NOMO-1 treated with DMSO at 0.1 percent for 48 hours (cell line): ENCODE measurements at regions not wholly inside any gene's neighbourhood (a gene's known extent, or its start where the extent isn't known, plus 50 kb on each side); places are given as distances from the start of the nearest gene placed in this dataset.
A peak's percentile ranks its signal among the peaks of the same experiment; 100 is the strongest.
"Not testable (repeated sequence)": the region's sequence is repeated elsewhere in the genome, so short reads cannot be mapped to it uniquely, and the experiment has no call there.

Source experiments
- DNase-seq: peaks from one replicate; lab custom pipeline; 2025; ENCODE audit not compliant: unreplicated experiment; lab: John Stamatoyannopoulos, UW

DNA sequence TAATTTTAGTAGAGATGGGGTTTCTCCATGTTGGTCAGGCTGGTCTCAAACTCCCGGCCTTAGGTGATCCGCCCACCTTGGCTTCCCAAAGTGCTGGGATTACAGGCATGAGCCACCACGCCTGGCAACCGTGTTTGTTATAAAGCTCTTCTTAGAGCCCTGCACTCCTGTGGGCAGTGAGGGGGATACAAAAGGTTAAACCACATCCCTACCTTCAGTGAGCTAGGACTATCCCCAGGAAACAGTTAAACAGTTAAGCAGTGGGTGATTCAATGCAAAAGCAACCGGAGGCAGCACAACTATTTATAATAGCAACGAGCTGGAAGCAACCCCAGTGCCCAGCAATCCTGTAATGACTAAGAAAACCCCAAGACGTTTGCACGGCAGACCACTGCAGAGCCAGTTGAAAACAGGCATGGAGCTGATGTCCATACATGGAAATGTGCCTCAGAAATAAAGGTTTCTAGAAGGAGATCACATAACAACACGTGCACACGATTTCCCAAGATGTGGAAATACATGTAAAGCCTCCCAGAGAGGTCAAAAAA lies 107.2 kb upstream of the LYZL2 start:
- peak; percentile 76 for DNase-seq

DNA sequence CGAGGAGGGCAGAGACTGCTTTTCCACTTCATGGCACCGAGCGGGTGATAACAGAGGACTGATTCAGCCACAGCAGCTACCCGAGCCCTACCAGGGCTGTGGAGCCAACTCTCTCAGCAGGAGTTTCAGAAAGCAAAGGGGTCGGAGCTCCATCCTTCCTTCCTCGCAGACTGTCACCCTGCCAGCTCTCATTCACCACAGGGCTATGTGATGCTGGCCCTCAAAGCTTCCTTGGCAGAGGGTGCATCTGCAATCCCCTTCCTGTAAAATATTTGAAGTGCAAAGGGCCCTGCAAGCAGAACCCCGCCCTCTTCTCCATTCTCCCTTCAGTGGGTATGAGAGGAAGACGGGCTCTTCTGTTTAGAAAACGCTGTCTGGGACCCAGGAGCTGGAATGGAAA lies 105.3 kb upstream of the LYZL2 start:
- DNase-seq, result no peak

DNA sequence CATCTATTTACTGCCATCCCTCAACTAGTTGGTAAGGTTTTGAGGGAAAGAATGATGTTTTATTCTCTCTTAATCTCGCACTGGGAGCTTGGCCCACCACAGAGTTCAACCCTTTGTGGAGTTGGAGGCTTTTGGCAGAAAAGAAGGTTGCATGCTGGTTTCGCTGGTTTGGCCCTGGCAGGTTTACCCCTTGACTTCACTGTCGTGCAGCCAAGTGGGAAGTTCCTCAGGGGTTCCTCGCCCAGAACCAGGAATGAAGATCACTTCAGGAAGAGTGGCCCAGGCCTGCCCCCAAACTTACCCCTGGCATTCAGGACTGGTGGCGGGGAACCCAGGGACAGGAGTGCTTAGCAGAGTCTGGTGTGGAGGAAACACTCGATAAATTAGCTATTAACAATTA lies 103.1 kb upstream of the LYZL2 start:
- DNase-seq, result no peak

DNA sequence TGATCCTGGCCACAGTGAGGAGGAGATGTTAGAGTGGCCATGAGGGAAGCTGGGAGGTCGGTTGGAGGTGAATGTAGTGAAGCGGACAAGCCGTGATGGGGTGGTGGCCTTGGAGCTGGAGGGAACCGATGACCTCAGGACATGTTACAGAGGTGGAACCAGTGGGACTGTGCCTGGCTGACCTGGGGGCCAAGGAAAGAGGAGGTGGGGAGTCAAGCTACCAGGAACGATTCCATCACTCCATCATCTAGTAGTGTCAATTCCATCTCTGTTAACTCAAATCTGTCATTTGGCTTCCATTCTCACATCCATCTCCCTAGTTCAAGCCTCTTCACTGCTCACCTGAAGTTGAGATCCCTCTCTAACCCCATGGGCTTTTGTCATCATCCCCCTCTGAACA lies 102.4 kb upstream of the LYZL2 start:
- no peak for DNase-seq

DNA sequence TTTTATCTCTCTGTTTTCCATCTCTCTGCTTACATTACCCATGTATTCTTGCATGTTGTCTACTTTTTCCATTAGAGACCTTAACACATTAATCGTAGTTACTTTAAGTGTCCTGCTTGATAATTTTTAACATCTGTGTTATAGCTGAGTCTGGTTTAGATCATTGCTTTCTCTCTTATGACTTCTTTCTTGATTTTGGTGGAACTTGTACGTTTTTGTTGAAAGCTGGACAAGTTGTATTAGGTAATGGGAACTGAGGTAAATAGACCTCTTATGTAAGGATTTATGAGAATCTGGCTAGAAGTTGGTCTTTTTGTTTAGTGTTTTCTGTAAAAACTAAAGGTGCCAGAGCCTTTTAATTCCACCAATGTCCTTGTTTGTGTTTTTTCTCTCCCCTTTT lies 100.8 kb upstream of the LYZL2 start:
- no peak for DNase-seq

DNA sequence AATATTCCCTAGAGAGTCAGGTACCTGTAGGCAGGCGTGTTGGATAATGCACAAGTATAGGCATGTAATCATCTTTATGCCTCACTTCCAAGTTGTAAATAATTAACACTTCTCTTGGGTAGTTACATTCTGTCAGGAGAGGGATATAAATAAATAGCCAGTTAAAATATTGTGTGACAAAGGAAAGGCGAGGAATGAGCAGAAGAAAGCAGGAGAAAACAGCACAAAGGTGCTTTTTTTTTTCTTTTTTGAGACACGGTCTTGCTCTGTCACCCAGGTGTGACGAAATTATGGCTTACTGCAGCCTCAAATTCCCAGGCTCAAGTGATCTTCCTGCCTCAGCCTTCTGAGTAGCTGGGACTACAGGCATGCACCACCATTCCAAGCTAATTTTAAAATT lies 99.2 kb upstream of the LYZL2 start:
- DNase-seq, result no peak

DNA sequence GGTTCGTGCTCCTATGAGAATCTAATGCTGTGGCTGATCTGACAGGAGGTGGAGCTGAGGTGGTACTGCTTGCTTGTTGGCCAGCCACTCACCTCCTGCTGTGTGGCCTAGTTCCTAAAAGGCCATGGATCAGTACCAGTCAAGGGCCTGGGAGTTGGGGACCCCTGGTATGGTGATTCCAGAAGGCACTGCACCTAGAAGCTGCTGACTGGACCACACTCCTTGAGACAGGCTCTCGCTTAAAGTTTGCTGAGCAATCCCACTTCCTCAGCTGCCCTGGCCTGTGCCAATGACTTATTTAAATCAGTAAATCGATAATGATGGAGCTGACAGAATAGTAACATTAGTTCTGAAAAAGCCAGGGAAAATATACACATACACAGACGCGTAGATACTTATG lies 98.6 kb upstream of the LYZL2 start:
- DNase-seq, result no peak

DNA sequence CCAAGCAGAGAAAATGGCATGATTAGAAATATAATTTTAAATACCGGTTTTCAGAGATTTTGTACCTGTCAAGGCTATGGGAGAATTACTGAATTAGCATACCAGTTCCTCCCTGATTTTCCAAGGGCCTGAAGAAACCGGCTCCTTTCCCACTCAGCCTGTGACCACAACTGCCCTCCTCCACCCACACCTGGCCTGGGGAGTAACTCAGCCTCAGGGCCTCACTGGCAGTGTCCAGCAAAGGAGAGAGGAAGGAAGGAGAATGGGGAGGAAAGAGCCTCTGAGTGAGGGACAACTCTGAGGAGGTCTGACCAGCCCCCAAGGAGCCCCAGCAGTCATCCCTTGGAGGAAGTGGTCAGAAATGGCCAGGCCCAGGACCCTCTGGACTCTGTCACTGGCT lies 98.0 kb upstream of the LYZL2 start:
- no peak for DNase-seq

DNA sequence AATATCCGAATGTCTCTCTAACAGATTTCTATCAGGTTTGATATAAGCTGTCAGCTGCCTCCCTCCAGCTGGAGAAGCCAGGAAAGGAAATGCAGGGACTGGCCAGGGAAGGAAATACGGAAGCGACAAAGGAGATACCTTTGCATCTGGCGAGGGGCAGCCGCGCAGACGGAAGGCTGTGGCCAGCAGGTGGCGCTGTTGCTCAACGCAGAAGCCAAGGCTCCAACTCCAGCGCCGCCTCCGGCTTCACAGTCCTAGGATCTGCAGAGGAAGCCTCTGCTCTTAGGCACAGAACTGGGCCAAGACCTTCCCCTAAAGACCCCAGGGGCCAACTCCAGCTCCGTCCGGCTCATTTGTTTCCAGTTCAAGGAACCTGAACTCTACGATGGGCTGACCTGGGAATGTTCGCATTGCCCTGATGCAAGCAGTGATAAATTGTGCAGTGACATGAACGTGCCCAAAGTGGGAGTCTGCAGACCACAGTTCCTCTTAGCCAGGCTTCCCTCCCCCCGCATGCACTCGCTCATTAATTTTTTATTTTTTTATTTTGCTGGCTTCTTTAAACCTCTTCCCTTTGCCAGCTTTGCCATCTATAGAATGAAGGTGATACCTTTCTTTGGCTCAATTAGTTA lies 97.3 kb upstream of the LYZL2 start:
- DNase-seq, result peak; percentile 62

DNA sequence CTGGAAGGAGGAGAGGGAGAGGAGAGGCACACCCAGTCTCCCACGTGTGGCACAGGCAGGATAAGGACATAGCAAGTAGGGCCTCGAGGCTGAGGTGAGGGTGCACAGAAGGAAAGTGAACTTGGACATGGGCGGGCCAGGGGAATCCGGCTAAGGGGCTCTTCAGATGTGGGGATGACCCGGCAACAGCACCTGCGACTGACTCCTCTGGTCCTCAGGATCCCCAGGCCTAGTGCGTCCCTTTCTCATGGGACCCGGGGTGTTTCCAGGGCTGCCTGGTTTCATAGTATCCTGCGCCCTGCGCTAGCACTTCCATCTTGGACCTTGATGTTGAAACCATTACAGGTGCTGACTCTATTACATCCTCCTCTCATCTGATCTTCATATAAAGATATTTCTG lies 96.1 kb upstream of the LYZL2 start:
- DNase-seq, result no peak

DNA sequence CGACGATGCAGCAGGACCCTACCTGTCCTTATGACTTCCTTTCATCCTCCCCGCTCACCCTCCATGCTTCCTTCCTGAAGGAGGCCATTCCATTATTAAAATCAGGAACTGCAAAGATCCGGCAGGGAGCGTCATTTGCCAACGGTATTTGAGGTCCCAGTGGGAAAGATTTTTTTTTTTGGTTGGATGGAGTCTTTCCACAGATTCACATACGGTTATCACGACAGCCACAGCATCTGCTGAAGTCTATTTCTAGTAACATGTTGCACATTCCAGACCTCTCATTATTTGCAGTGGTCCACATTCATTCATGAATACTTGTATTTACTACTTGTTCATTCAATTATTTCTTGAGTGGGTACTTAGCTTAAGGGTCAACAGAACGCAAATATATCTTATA lies 94.7 kb upstream of the LYZL2 start:
- DNase-seq, result no peak

DNA sequence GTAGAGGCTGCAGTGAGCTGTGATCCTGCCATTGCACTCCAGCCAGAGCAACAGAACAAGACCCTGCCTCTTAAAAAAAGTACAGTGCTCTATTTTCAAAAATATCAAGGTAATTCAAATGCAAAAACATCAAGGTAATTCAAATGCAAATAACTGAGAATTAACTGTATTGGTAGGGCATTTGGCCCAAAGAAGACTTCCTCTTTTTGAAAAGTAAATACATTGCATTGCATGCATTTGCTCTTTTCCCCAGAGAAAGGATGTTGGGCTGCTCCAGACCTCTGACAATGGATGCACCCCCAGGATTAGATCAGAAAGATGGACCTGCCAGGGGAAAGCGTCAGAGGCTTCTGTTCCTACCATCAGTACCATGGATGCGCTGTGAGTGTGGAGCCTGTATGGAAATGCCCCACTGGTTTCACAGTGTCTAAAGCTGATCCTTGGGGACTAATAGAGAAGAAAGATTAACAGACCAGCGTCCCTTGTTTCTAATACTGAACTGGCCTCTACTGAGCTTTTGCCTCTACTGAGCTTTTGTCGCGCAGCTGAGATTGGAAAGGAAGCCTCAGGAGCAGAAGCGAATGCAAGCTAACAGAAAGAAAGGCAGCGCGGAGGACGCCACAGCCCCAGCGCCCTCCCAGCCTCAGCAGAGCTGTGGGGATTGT lies 93.5 kb upstream of the LYZL2 start:
- DNase-seq, result no peak

DNA sequence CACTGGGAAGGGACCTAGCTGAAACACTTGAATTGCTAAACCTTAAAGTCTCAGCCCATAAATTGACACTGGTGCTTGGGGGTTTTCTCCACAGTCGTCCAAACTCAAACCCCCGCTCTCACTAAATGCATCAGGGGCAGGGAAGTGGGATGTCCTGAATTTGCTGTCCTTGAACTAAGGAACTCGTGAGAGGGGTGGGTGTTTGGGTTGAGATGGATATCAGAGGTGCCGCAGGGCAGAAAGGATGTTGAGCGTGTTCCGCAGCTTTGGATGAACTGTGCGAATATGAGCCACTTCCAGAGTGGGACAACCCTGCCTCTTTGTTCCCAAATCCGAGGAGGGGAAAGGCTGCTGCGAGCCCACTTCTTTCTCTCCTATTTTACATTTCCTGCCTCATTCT lies 90.3 kb upstream of the LYZL2 start:
- no peak for DNase-seq

DNA sequence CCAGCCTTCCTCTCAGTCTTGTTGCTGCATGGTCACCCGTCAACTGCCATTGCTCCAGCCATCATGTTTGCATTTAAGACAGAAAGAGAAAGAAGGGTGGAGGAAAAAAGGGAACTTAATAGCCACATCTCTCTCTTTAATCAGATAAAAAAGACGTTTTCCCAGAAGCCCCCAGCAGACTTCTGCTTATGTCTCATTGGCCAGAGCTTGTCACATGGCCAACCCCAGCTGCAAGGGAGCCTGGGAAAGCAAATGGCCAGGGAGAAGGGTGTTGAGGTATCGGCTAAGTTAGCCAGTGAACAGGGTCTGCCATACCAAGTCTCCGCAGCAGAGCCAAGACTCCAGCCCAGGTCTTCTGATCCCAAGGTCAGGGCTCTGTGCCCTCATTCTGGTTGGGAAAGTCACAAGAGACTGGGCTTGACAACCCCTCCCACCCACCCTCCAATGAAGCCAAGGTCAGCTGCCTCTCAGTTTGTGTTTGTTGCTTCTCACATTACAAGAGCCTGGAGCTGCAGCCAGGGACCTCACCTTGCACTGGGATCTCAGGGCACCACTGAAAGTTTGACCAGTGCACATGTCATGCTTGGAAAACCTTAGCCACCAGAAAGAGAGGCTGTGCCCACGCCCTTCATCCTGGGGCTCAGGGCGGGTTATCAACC lies 80.3 kb upstream of the LYZL2 start:
- no peak for DNase-seq

DNA sequence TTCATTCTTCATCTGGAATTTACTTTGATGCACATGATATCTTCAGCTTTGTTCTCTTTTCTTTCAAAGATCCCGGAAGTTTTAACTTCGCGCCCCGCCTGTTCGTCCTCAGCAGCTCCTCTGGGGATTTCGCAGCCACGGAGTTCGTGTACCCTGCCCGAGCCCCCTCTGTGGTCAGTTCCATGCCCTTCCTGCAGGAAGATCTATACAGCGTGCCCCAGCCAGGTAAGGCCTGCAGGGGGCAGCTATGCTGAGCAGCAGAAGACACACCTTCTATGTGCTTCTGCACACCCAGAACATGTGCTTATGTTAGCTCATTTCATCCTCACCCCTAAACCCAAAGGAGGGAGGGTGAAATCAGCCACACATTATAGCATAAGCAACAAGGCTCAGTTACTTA lies 79.7 kb upstream of the LYZL2 start:
- no peak for DNase-seq

DNA sequence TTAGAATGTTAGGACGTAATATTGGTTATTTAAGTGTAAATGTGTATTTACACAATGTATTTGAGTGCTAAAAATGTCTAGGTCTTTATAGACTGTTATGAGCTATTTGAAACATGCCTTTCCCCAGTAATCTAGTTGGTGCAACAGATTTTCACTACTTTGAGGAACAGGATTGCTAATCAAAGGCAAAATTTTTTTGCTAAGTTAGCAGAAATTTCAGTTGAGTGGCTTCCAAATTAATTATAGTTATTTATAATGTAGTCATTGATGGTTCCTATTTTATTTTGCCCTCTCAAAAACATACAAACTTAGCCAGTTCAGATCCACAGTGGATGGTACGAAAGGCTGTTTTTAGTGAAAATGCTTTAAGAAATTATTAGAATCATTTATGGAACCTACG lies 78.7 kb upstream of the LYZL2 start:
- DNase-seq, result no peak

DNA sequence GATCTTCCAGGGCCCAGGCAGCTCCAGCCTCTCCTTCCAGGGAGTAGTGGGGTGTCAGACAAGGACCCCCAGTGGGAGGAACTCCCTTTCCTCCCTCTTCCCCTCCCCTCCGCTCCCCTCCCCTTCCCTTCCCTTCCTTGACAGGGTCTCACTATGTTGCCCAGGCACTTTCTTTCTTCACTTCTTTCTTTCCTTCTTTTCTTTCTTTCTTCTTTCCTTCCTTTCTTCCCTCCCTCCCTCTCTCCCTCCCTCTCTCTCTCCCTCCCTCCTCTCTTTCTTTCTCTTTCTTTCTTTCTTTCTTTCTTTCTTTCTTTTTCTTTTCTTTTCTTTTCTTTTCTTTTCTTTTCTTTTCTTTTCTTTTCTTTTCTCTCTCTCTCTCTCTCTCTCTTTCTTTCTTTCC lies 76.6 kb upstream of the LYZL2 start:
- not testable (repeated sequence) for DNase-seq

DNA sequence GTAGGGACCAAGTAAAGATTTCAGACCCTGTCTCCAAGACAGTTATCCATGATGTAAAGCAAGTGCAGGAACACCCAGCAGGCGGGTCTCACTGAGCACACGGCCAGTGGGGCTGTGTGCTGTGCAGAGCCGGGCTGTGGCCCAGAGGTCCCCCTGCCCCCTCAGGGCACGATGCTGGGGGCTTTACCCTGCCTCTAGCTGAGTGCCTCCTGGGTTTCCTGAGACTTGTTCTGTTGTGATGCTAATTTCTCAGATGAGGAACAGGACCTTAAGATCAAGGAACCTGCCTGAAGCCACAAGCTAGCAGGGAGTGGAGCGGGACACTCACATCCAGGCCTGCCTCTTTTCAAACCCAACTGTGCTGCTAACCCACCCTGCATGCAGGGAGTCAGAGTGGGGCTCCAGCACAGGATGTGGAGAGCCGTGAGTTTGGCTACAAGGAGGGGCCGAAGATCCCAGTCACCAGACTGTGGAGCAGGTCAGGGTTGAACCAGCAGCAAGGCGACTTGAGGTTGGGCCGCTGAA lies 76.1 kb upstream of the LYZL2 start:
- DNase-seq, result no peak

DNA sequence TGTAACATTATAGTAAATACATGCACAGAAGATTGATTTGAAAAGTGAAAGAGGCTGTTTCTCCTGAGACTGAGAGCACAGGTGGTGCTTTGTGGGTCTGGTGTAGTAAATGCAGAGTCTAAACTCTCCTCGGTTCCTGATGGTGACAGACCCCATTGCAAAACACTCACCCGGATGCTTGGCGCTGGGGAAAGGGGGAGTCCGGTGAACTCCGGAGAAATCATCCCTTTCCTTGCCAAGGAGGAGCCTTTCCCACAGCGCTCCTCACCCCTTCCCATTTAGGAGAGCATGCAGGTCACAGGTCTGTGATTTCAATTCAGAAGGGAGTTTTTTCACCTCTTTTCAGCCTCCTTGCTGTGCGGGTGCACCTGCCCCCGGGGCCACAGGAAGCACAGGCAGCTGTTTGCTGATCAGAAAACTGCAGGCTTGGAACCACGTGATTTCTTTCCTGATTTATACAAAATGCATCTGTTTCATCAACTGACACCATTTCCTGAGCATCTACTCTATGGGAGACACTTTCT lies 75.6 kb upstream of the LYZL2 start:
- DNase-seq, result no peak

DNA sequence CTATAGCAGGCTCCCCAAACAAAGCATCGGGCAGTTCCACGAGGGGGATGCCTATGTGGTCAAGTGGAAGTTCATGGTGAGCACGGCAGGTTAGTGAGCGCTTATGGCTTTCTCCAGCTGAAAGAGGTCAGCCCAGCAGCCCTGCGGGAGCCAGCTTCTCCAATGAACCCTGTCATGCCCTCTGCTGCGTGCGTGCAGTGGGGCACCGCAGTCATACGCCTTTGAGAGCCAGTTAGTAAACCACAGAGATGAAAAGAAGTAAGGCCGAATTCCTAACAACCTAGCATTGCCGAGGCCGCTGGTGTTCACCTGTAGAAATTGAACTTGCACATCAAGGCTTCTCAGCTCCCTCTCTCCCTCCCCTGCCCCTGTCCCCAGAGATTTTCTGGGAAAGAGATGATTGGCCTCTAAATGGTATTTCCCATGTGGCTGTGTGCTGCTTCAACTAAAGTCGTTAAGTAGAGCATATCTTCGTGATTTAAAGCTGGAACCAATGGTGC lies 75.1 kb upstream of the LYZL2 start:
- not testable (repeated sequence) for DNase-seq

DNA sequence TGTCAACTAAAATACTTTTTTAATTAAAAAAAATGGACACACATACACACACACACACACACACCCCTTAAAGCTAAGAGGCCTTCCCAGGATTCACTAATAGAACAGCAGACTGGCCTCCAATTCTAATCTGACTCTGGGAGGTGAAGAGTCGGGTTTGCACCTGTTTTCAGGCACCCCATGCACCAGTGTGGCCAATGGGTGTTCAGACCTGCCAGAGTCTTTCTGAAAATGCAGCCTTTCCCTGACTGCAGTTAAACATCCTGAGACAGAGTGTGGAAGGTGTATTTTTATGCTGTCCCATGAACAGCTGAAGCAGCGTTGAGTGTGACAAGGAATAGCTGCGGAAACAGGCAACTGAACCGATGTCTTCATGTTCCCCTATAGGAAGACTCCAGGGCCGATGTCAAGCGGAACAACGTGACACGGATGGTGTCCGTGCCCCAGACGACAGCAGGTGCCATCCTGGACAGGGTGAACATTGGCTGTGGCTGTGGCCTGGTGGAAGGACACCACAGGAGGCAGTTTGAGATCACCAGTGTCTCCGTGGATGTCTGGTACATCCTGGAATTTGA lies 74.6 kb upstream of the LYZL2 start:
- DNase-seq, result no peak
